Psoas muscle (tissue), 7 donors: ENCODE measurements at regions not wholly inside any gene's neighbourhood (a gene's known extent, or its start where the extent isn't known, plus 50 kb on each side); places are given as distances from the start of the nearest gene placed in this dataset.
"Not testable (repeated sequence)": the region's sequence is repeated elsewhere in the genome, so short reads cannot be mapped to it uniquely, and the experiment has no call there.

Source experiments
- ATAC-seq, 4 donors: fragments of 200-7000 bp; cut with Tn5 transposase; one replicate each; pipeline ENCODE4 v1.9.1; 2020; ENCODE audit warnings: moderate library complexity in 3 of 4, mild to moderate bottlenecking in 2 of 4
- DNase-seq, 2 donors: peaks; one replicate each; pipeline ENCODE4 v3.0.0-alpha.2; 2020
- H3K27ac ChIP-seq: fragments of 200-600 bp; one replicate; pipeline ENCODE4 v1.8.0; 2022
- H3K27me3 ChIP-seq, 3 donors: fragments of 200-600 bp in 1 of 3; one replicate each; pipeline versions ENCODE4 v1.6.1 to v1.8.0; 2013 to 2022; ENCODE audit warnings: low read length in 2 of 3, mild to moderate bottlenecking in 2 of 3, moderate library complexity in 1 of 3; ENCODE audit not compliant: insufficient read depth in 3 of 3
- H3K36me3 ChIP-seq, 2 donors: fragments of 200-600 bp in 1 of 2; one replicate each; pipeline versions ENCODE4 v1.6.1 to v1.8.0; 2013 to 2022; ENCODE audit warnings: low read depth in 1 of 2, mild to moderate bottlenecking in 1 of 2, moderate library complexity in 1 of 2; ENCODE audit not compliant: insufficient read depth in 1 of 2
- H3K4me1 ChIP-seq: fragments of 200-600 bp; one replicate; pipeline ENCODE4 v1.8.0; 2022
- H3K4me3 ChIP-seq: fragments of 200-600 bp; one replicate; pipeline ENCODE4 v1.8.0; 2022; ENCODE audit warnings: mild to moderate bottlenecking
- H3K9me3 ChIP-seq: fragments of 200-600 bp; one replicate; pipeline ENCODE4 v1.8.0; 2022
- WGBS, 3 donors: extraction: QIAGEN DNeasy Blood & Tissue Kit; methylation state at CpG; one replicate each; pipeline versions ENCODE4 v1.1.6 to v1.1.7; 2013; 5-methylcytosine and 5-hydroxymethylcytosine counted together
- intact Hi-C, 2 donors: fragments of 100-400 bp; cut with DNase I; formaldehyde crosslinking; loops; one replicate each; pipeline versions ENCODE4 v1.11.0 to v1.14.2; 2022
- TF ChIP-seq, protein P1 (sequence below): fragments of 200-600 bp; IDR thresholded peaks from one replicate; pipeline ENCODE4 v1.8.0; 2022; ENCODE audit warnings: antibody characterized with exemption
- donor health status: healthy with polysubstance abuse.
- donor health status: DM: no; HTN: no; CAD: no; lungs with moderate emphysema.
- donor health status: Bipolar disorder and iron deficiency.
- donor health status: healthy.
- donor health status: DM: yes; HTN: yes; CAD: no.
- donor health status: DM: no; HTN: no; CAD: no.
- donor health status: DM: yes; HTN: yes; CAD: no.

DNA sequence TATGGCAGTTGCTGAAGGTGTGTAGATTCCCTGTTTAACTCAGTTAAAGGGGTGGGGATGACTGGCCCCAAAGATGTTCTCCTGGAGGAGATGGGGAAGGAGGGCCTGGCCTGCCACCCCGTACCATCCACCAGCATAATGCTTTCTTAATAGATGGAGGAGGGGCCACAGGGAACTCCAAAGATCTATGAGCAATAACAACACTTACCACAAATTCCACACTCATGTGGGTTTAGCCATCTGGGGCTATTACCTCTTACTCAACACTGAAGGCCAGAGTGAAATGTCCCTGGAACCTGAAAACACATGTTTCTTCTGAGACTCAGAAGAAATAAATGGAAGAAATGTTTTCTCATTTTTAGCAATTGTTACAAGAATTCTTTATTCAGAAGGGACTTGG, 259.0 kb downstream of the CXCL12 start:
- 86 to 91% (median 87%) methylated on average over 1 of the region's 1 CpG for WGBS, 3 donors

GRCh38 chr10:44118500-44118899, 266.4 kb downstream of the CXCL12 start:
- Histone ChIP-seq H3K27ac (no peak overlapping the region), H3K36me3 (no peaks in the 10 kb centered on the region), H3K4me1 (no peaks in the 10 kb centered on the region), H3K27me3 (peaks cover 0 to 2% (median 2%) of the 10 kb centered on the region in 3 donors), H3K9me3 (no peaks in the 10 kb centered on the region), H3K4me3 (no peak overlapping the region)
- ATAC-seq (no peak), DNase-seq (no peak)
- 96% methylated on average over 3 of the region's 3 CpGs for WGBS, 3 donors
- intact Hi-C loops: no loop called here
- TF ChIP-seq, protein P1, sequence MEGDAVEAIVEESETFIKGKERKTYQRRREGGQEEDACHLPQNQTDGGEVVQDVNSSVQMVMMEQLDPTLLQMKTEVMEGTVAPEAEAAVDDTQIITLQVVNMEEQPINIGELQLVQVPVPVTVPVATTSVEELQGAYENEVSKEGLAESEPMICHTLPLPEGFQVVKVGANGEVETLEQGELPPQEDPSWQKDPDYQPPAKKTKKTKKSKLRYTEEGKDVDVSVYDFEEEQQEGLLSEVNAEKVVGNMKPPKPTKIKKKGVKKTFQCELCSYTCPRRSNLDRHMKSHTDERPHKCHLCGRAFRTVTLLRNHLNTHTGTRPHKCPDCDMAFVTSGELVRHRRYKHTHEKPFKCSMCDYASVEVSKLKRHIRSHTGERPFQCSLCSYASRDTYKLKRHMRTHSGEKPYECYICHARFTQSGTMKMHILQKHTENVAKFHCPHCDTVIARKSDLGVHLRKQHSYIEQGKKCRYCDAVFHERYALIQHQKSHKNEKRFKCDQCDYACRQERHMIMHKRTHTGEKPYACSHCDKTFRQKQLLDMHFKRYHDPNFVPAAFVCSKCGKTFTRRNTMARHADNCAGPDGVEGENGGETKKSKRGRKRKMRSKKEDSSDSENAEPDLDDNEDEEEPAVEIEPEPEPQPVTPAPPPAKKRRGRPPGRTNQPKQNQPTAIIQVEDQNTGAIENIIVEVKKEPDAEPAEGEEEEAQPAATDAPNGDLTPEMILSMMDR: no peak

More for the DNA sequence above, 259.0 kb downstream of the CXCL12 start:
- DNase-seq (no peak), ATAC-seq (peak in 3 of 4 donors; percentile 53 to 70 (median 57))
- Histone ChIP-seq H3K9me3 (no peaks in the 10 kb centered on the region), H3K4me1 (no peaks in the 10 kb centered on the region), H3K4me3 (no peak overlapping the region), H3K36me3 (no peaks in the 10 kb centered on the region), H3K27ac (no peak overlapping the region), H3K27me3 (no peaks in the 10 kb centered on the region)
- intact Hi-C loops: no loop called here
- TF ChIP-seq, protein P1: no peak

- no peak for ATAC-seq
- DNase-seq: no peak
- Histone ChIP-seq H3K36me3 (no peaks in the 10 kb centered on the region), H3K4me3 (no peak overlapping the region), H3K4me1 (no peaks in the 10 kb centered on the region), H3K27ac (no peak overlapping the region), H3K27me3 (peaks cover 0 to 2% (median 2%) of the 10 kb centered on the region in 3 donors), H3K9me3 (no peaks in the 10 kb centered on the region)
- 59 to 72% (median 63%) methylated on average over 7 of the region's 7 CpGs for WGBS, 3 donors
- intact Hi-C loops: no loop called here
- TF ChIP-seq, protein P1: no peak
Observed at GRCh38 chr10:44116474-44116873, 268.4 kb downstream of the CXCL12 start.

- Histone ChIP-seq H3K4me3 (no peak overlapping the region), H3K4me1 (no peaks in the 10 kb centered on the region), H3K27me3 (peaks cover 0 to 2% (median 2%) of the 10 kb centered on the region in 3 donors), H3K9me3 (no peaks in the 10 kb centered on the region), H3K27ac (no peak overlapping the region), H3K36me3 (no peaks in the 10 kb centered on the region)
- DNase-seq: no peak
- ATAC-seq: no peak
- WGBS, 3 donors: 60 to 66% (median 62%) methylated on average over 5 of the region's 5 CpGs
- TF ChIP-seq, protein P1: no peak
- intact Hi-C loops: no loop called here
Observed at GRCh38 chr10:44115516-44115915, 269.4 kb downstream of the CXCL12 start.

GRCh38 chr10:44114441-44114840, 270.5 kb downstream of the CXCL12 start:
- 93 to 100% (median 96%) methylated on average over 1 of the region's 1 CpG for WGBS, 3 donors
- H3K36me3 ChIP-seq: no peaks in the 10 kb centered on the region
- TF ChIP-seq, protein P1: no peak
- peaks cover 0 to 2% (median 0%) of the 10 kb centered on the region in 3 donors for H3K27me3 ChIP-seq
- H3K27ac ChIP-seq: no peak overlapping the region
- H3K4me1 ChIP-seq: no peaks in the 10 kb centered on the region
- intact Hi-C loops: no loop called here
- no peak overlapping the region for H3K4me3 ChIP-seq
- ATAC-seq (no peak), DNase-seq (no peak)
- H3K9me3 ChIP-seq: no peaks in the 10 kb centered on the region

DNA sequence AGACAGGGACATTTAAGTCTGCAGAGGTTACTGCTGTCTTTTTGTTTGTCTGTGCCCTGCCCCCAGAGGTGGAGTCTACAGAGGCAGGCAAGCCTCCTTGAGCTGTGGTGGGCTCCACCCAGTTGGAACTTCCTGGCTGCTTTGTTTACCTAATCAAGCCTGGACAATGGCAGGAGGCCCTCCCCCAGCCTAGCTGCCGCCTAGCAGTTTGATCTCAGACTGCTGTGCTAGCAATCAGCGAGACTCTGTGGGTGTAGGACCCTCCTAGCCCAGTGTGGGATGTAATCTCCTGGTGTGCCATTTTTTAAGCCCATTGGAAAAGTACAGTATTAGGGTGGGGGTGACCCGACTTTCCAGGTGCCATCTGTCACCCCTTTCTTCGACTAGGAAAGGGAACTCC, 272.6 kb downstream of the CXCL12 start:
- H3K27me3 ChIP-seq, H3K4me3 ChIP-seq, DNase-seq, H3K36me3 ChIP-seq, H3K27ac ChIP-seq, H3K4me1 ChIP-seq, intact Hi-C loops, H3K9me3 ChIP-seq, ATAC-seq: not testable (repeated sequence)
- WGBS, 3 donors: 59 to 80% (median 68%) methylated on average over 4 of the region's 4 CpGs
